Esophagus muscularis mucosa (tissue), 4 donors: ENCODE measurements at regions not wholly inside any gene's neighbourhood (a gene's known extent, or its start where the extent isn't known, plus 50 kb on each side); places are given as distances from the start of the nearest gene placed in this dataset.
"Not testable (repeated sequence)": the region's sequence is repeated elsewhere in the genome, so short reads cannot be mapped to it uniquely, and the experiment has no call there.

ENCODE experiments used
- DNase-seq: peaks from one replicate; pipeline ENCODE4 v3.0.0-alpha.2; 2017; ENCODE audit errors: extremely low spot score
- H3K27ac ChIP-seq, 4 donors: fragments of 200-600 bp; sonication (generic); replicated peaks in 1 of 4; 1 replicate in 3 of 4; 2 replicates in 1 of 4; pipeline ENCODE4 v1.5.1; 2016 to 2019; ENCODE audit warnings: mild to moderate bottlenecking in 1 of 4
- H3K27me3 ChIP-seq, 4 donors: fragments of 200-600 bp; sonication (generic); one replicate each; pipeline versions ENCODE4 v1.5.1 to v1.6.0; 2016 to 2019
- H3K36me3 ChIP-seq, 4 donors: fragments of 200-600 bp; sonication (generic); one replicate each; pipeline ENCODE4 v1.5.1; 2016 to 2019
- H3K4me1 ChIP-seq, 4 donors: fragments of 200-600 bp; sonication (generic); one replicate each; pipeline ENCODE4 v1.5.1; 2016 to 2019
- H3K4me3 ChIP-seq, 4 donors: fragments of 200-600 bp; sonication (generic); 1 replicate in 2 of 4; 2 replicates in 2 of 4; pipeline ENCODE4 v1.5.1; 2016 to 2019; ENCODE audit warnings: mild to moderate bottlenecking in 4 of 4, moderate library complexity in 1 of 4
- H3K9me3 ChIP-seq, 4 donors: fragments of 200-600 bp; sonication (generic); 1 replicate in 3 of 4; 2 replicates in 1 of 4; pipeline ENCODE4 v1.5.1; 2016 to 2019
- EP300 ChIP-seq: sonication (generic); formaldehyde crosslinking; IDR thresholded peaks from one replicate; pipeline ENCODE4 v1.6.1; 2017; ENCODE audit warnings: antibody characterized with exemption
- POLR2A ChIP-seq: fragments of 450-650 bp; IDR thresholded peaks from one replicate; pipeline ENCODE4 v1.6.1; 2017; ENCODE audit warnings: antibody characterized with exemption, moderate library complexity, mild to moderate bottlenecking, low read depth
- POLR2AphosphoS5 ChIP-seq, 2 donors: sonication (generic); formaldehyde crosslinking; IDR thresholded peaks; one replicate each; pipeline ENCODE4 v1.6.1; 2017; ENCODE audit warnings: antibody characterized with exemption in 2 of 2
- WGBS: methylation state at CpG from one replicate; pipeline ENCODE4 v1.1.5; 2018; 5-methylcytosine and 5-hydroxymethylcytosine counted together
- intact Hi-C: fragments of 100-400 bp; cut with DNase I; formaldehyde crosslinking; loops from one replicate; pipeline ENCODE4 v1.15.1; 2023
- TF ChIP-seq, protein P1 (sequence below), 3 experiments: fragments of 200-600 bp in 2 of 3; fragments of 450-650 bp in 1 of 3; sonication (generic) in 2 of 3; IDR thresholded peaks; one replicate each; pipeline ENCODE4 v1.5.1; 2017 to 2019; ENCODE audit warnings: antibody characterized with exemption in 3 of 3, mild to moderate bottlenecking in 2 of 3, moderate library complexity in 1 of 3

DNA sequence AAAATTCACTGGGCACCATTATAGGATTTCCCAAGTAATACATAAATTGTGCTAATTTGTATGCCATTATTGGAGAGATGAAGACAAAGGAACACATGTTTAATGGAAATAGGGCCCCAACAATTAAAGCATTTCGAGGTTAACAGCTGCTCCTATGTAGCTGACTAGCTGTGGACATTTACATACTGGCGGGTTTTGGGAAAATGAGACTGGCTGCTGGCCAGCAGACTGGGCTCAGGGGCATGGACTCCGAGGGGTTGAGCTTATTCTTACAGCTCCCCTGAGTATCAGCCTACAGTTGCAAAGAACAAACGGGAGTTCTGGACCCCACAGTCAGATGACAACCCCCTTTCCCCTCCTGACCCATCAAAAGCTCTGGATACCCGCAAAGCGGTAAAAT lies 91.9 kb upstream of the MYO3A start:
- TF ChIP-seq POLR2A: no peak
- no peak for TF ChIP-seq EP300
- no peak for TF ChIP-seq POLR2AphosphoS5 (IDR thresholded peaks at IDR 0.05)
- TF ChIP-seq, protein P1, sequence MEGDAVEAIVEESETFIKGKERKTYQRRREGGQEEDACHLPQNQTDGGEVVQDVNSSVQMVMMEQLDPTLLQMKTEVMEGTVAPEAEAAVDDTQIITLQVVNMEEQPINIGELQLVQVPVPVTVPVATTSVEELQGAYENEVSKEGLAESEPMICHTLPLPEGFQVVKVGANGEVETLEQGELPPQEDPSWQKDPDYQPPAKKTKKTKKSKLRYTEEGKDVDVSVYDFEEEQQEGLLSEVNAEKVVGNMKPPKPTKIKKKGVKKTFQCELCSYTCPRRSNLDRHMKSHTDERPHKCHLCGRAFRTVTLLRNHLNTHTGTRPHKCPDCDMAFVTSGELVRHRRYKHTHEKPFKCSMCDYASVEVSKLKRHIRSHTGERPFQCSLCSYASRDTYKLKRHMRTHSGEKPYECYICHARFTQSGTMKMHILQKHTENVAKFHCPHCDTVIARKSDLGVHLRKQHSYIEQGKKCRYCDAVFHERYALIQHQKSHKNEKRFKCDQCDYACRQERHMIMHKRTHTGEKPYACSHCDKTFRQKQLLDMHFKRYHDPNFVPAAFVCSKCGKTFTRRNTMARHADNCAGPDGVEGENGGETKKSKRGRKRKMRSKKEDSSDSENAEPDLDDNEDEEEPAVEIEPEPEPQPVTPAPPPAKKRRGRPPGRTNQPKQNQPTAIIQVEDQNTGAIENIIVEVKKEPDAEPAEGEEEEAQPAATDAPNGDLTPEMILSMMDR (IDR thresholded peaks at IDR 0.05): no peak
- WGBS: 71% methylated on average over 6 of the region's 6 CpGs
- intact Hi-C loops: no loop called here
- Histone ChIP-seq H3K4me1 (no peaks in the 10 kb centered on the region), H3K4me3 (no peak overlapping the region), H3K27ac (no peak overlapping the region), H3K27me3 (no peaks in the 10 kb centered on the region), H3K36me3 (no peaks in the 10 kb centered on the region), H3K9me3 (no peaks in the 10 kb centered on the region)
- no peak for DNase-seq

- TF ChIP-seq, protein P1 (IDR thresholded peaks at IDR 0.05): no peak
- TF ChIP-seq POLR2AphosphoS5 (IDR thresholded peaks at IDR 0.05) (no peak), EP300 (no peak), POLR2A (no peak)
- H3K36me3 ChIP-seq: no peaks in the 10 kb centered on the region
- WGBS: 78% methylated on average over 10 of the region's 10 CpGs
- H3K4me3 ChIP-seq: no peak overlapping the region
- H3K27me3 ChIP-seq: no peaks in the 10 kb centered on the region
- intact Hi-C loops: no loop called here
- H3K27ac ChIP-seq: no peak overlapping the region
- H3K4me1 ChIP-seq: no peaks in the 10 kb centered on the region
- no peaks in the 10 kb centered on the region for H3K9me3 ChIP-seq
- no peak for DNase-seq
These were observed 90.4 kb upstream of the MYO3A start for GRCh38 chr10:25843551-25844170.

GRCh38 chr10:25844716-25845115 lies 89.3 kb upstream of the MYO3A start:
- H3K27ac ChIP-seq, H3K36me3 ChIP-seq, H3K4me3 ChIP-seq, DNase-seq, H3K9me3 ChIP-seq, H3K27me3 ChIP-seq, H3K4me1 ChIP-seq, intact Hi-C loops: not testable (repeated sequence)
- 89% methylated on average over 2 of the region's 2 CpGs for WGBS

DNA sequence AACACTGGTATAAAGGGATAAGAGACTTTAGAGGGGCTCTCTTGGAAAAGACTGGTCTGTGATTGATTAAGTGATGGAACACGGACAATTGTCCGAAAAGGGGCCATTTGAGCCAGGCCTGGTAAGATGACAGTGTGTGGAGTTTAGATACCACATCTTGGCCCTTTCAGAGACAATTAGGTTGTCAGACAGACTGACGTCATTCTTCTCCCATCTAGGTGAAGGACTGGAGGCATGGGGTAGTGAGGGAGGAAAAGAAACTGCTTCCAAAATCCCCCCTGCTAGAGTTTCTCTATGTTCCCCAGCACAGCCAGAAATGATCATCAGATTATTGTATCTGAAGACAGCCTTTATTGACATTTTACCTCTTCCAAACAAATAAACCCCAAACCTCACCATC lies 84.8 kb upstream of the MYO3A start:
- intact Hi-C loops: no loop called here

GRCh38 chr10:25849988-25850387 lies 84.0 kb upstream of the MYO3A start:
- Histone ChIP-seq H3K4me3 (no peak overlapping the region), H3K4me1 (no peaks in the 10 kb centered on the region), H3K9me3 (no peaks in the 10 kb centered on the region), H3K27me3 (no peaks in the 10 kb centered on the region), H3K36me3 (no peaks in the 10 kb centered on the region), H3K27ac (no peak overlapping the region)
- TF ChIP-seq POLR2AphosphoS5 (IDR thresholded peaks at IDR 0.05): no peak
- no peak for TF ChIP-seq POLR2A
- no peak for TF ChIP-seq EP300
- TF ChIP-seq, protein P1 (IDR thresholded peaks at IDR 0.05): no peak
- intact Hi-C loops: no loop called here
- no peak for DNase-seq
- WGBS: 57% methylated on average over 4 of the region's 4 CpGs

More for the DNA sequence above, 84.8 kb upstream of the MYO3A start:
- WGBS: 77% methylated on average over 3 of the region's 3 CpGs
- TF ChIP-seq POLR2A (no peak), EP300 (no peak), POLR2AphosphoS5 (IDR thresholded peaks at IDR 0.05) (no peak)
- TF ChIP-seq, protein P1 (IDR thresholded peaks at IDR 0.05): no peak
- Histone ChIP-seq H3K36me3 (no peaks in the 10 kb centered on the region), H3K27ac (no peak overlapping the region), H3K4me1 (no peaks in the 10 kb centered on the region), H3K27me3 (no peaks in the 10 kb centered on the region), H3K9me3 (no peaks in the 10 kb centered on the region), H3K4me3 (no peak overlapping the region)
- DNase-seq: no peak
